ENCODE measurements at regions not wholly inside any gene's neighbourhood (a gene's known extent, or its start where the extent isn't known, plus 50 kb on each side); places are given as distances from the start of the nearest gene placed in this dataset.
A peak's percentile ranks its signal among the peaks of the same experiment; 100 is the strongest.

DNA sequence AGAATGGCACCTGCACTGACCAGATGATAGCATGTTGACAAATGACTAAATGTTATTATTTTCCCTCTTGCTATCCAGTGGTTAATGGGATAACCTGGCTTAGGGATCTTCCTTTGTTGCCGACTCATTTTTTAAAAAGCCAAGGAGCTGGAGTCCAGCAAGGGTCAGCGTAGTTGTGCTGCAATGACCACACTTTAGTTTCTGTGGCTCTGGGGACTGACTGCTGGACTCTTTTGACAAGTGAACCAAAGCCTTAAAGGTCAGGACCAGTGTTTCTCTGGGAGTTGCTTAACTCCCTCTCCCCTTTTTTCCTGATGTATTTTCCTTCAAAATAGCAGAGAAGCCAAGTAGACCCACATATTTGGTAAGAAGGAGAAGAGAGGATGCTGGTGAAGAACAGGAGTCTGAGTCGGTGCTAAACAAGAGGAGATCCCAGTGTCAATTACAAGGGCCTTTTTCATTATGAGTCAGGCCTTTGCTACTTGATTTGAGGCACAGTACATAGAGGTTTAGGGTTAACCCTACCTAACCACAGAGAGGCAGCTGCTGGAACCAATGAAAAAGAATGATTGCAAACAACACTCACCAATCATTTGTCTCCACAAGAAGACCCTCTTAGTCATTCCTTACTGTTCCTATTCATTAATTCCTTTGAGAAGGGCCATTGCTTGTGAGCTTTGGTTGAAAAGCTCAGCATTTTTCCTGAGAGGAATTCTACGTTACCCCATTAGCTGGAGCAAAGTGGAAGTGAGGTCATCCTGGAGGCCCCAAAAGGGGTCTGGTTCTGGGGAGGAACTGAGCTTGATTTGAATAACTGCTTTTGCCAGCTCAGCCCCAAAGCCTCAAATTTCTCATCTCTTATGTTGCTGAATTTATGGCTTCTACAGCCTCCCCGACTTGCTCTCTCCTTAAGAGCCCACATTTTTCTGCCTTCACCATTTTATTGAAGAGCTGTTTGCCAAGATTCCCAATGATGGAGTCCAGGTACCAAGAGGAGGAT is 137.6 kb upstream of the HNMT start:
- peak; percentile 44 for DNase-seq

DNA sequence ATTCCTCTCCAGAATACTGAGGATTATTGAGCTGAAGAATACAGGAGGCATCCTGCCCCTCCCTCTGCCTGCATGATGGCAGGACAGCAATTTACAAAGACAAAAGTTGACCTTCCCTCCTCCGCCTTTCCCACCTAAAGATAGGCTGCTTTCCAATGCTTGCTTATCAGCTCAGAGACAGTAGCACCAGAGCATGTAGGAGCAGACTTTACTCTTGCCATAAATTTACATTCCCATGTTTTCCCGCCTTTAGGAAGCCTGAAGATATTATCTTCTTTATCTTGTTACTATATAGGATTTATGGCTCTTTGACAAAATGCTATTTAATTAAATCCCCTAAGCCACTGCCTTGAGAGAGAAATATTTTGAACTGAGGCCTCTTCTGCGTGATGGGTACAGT is 135.6 kb upstream of the HNMT start:
- no peak for DNase-seq

- no peak for DNase-seq
Measured at GRCh38 chr2:137829251-137829650, 135.0 kb upstream of the HNMT start.

DNA sequence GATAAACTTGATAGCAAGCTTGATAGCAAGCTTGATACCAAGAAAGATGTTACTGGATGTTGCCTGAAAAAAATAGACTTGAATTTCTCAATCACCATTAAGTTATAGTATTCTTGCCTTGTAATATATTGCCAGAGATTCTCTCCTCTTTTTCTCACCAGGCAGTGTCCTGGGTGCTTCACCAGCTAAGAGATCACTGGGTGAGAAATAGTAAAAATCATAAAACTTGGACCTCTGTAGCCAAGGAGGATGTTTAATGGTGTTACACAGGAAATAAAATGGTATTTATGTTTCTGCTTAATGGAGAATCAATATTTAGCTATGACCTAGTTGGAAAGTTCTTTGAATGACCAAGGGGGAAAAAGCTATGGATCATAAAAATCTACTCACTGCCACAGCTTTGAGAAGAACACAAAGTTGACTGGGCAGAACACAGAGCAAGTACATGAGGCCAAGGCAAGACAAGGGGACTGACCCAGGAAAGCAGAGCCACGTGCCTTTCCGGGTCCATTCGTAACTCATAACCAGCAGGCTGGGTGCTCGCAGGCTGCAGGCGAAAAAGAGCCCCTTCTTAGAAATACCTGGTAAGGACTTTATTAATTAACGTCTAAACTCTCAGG is 129.4 kb upstream of the HNMT start:
- DNase-seq, result no peak

DNA sequence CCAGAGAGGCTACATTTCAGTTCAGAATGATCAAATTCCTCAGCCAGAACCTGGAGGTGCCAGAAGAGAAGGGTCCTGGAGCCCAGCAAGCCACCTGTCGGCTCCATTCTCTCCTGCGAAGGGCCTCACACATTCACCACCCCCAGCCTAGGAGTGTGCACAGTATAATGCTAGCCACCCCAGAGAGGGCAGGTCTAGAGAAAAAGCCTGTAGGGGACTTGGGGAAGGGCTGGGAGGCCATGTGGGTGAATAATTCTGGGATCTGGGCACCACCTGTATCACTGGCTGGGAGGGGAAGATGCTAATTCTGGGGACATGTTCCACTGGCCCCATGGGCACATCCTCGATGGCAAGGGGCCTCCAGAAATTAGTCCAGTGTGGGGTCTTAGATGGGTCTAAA is 127.6 kb upstream of the HNMT start:
- DNase-seq, result no peak

- DNase-seq, result no peak
Measured at GRCh38 chr2:137837830-137838229, 126.4 kb upstream of the HNMT start.

DNA sequence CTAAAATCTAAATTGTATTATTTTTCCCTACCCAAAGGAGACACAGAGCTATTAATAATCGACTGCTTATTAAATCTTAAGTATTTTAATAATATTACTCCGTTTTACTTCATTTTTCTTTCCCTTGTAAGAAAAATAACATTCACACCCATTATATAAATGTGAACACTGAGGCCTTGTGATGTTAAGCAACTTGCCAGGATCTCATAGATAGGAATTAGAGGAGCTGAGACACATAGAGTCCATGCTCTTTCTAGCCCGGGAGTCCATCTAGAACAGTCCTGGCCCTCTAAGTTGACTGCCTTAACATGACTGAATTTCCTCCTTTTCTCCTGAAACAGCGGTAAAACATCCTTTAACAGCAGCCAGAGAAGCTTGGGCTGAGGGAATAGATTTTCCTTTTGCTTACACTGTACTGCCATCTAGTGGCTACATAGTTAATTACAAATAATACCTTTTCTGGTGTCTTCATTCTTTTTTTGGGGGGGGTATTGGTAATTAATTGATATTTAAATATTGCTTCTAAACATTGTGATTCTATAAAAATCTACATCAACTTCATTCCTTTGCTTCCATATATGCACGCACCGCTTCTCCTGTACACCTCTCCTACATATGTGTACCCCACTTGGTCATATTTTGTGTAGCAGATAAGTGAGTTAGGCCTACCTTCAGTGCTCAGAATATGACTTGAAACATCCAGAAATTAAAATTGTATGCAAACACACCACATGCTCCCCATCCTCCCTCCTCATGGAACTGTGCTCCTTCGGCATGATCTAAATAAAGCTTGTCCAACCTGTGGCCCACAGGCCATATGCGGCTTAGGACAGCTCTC is 125.8 kb upstream of the HNMT start:
- DNase-seq, result peak; percentile 40

GRCh38 chr2:137842430-137842829 is 121.8 kb upstream of the HNMT start:
- no peak for DNase-seq

GRCh38 chr2:137842952-137843351 is 121.3 kb upstream of the HNMT start:
- DNase-seq, result no peak

DNA sequence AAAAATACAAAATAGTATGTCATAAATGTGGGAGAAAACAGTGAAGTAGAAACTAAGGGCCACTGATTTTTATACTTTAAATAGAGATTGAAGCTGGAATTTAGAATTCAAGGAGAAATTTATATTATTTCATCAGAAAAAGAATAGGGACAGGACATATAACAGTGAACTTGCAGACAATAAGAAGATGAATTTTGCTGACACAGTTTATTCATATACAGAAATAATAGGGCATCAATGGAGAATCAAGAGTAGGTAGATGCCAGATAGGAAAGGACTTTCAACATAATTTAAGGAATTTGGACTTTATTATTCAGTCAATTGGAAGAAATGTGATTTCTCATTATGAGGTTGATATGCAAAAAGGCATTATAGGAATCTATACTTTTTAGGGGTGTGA is 118.9 kb upstream of the HNMT start:
- DNase-seq, result no peak

GRCh38 chr2:137846993-137847392 is 117.3 kb upstream of the HNMT start:
- no peak for DNase-seq

GRCh38 chr2:137847443-137847842 is 116.8 kb upstream of the HNMT start:
- DNase-seq, result no peak

GRCh38 chr2:137857881-137858280 is 106.4 kb upstream of the HNMT start:
- DNase-seq, result no peak

DNA sequence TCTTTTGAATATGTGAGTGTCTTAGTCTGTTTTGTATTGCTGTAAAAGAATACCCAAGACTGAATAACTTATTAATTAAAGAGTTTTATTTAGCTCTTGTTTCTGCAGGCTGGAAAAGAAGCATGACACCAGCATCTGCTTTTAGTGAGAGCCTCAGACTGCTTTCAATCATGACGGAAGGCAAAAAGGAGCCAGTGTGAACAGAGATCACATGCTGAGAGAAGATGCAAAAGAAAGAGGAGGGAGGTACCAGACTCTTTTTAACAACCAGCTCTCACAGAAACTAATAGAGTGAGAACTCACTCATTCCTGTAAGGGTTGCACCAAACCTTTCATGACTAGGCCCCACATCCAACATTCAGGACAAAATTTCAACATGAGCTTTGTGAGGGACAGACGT is 101.6 kb upstream of the HNMT start:
- no peak for DNase-seq

DNA sequence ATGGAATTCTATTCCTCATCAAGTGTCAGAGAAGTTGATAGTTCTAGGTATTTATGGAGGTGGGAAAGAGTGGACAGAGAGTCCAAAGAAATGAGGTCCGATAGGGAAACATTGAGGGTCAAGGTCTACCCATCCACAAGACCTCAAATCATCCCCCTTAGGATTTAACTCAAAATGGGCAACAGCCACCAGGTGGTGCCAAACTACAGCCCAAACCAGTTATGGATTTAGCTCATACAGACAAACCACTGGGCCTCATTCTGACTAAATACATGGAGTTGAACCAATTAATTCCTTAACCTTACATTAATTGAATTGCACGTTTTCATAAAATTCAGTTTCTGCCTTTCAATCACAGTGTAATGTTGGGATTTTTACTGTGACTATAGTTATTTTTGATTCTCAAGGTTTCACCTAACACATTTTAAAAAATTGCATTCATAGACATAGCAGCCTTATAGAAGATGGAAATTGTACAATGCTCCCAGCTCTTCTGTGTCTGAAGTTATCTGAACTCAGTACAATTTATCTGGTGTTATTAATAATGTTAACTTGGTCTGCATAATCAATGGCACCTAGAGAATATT is 98.2 kb upstream of the HNMT start:
- DNase-seq, result peak; percentile 56

DNA sequence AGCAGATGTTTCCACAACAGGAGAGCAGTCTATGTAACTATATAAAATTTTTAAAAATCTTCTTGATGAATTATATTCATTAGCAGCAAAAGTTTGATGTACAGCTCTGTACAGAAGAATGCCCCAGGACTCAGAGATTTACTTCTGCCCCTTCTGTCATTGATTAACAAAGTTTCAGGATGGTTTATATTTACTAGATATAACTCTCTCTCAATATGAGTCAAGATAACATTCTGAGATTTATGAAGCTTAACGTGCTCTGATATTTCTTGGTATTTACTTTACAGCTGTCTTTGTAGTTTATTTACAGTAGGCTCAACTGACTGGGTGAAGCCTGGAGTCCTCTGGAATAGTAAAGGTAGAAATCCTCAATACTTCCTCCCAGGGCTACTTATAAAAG is 93.6 kb upstream of the HNMT start:
- DNase-seq, result no peak

- no peak for DNase-seq
Measured at GRCh38 chr2:137872577-137872976, 91.7 kb upstream of the HNMT start.

DNA sequence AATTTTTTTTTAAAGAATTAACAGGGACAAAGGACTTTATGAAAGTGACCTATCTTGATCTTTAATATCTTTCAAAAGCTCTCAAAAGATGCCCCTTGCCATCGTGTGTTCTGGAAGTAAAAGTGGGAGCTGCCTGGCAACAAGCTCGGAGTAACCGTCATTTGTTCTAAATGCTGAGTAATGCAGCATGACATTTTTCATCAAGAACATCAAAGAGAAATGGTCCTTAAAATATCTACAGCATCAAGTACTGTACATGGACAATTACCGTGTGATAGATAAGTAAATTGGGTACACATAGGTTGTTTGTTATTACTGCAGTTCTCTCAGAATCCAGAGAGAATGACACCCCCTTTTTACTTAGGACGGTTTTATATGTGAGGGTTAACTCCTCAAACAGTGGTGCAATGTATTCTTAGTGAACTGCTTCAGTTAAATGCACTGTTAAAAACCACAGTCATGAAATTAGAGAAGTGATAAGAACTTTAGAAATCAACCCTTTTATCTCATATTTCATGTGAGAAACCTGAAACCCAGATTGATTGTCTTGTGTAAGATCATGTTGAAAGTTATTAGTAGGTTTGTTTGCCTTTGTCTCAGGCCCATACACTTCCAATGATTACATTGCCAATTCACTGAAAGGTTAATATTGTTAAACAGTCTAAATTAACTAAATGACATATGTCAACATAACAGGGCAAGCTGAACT is 90.6 kb upstream of the HNMT start:
- DNase-seq, result no peak

DNA sequence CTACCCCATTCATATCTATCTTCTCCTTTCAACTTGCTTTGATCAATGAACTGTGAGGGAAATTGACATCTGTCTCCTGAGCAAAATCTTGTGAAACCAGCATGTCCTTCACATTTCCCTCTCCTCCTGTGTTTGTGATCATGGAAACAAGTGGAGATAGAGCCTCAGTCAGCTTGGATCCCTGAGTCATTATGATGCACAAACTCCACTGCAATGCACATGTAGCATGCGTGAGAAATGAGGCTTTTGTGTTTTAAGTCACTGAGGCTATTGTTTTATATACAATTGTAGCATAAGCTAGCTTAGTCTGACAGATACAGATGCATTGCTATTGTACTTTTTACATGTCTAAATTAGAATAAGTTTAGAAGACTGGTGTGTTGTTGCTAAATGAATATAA is 85.2 kb upstream of the HNMT start:
- no peak for DNase-seq

DNA sequence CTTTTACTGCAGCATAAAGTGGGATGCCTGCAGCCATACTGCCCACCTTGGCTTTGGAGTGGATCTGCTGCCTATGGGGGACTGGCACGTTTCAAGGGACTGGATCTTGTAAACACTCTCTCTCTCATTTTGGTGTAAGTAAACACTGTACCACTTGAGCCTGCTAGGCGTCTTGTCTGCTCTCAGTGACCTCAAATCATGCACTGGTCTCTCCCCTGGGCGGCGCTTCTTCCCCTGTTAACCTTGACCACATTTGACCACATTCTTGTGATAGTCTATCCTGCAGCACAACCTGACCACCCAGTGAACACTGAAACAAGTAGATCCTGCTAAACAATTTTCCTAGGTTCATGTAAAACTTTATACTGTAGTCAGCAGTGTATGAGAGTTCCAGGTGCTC is 82.6 kb upstream of the HNMT start:
- DNase-seq, result no peak

- DNase-seq, result no peak
Measured at GRCh38 chr2:137886083-137886831, 78.0 kb upstream of the HNMT start.

DNA sequence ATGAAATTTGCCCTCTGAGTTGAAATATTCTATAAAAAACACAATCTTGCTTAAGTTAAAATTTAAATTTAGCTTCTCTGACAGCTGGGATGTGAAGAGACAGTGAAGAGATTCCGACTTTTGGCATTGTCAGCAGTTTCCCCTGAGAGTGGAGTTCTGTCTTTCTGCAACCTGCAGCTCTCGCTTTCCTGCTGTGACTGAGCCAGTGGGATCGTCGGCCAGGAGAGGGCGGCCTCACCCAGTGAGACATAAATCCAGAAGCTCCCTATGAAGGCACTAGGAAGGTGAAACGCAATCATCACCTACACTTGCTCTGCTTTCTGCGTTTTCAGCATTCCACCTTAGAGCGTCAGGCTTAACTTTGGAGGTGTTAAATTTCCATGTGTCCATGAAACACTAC is 75.4 kb upstream of the HNMT start:
- no peak for DNase-seq

Measured in activated CD4-positive, alpha-beta T cell treated with anti-CD3 and anti-CD28 coated beads, Interleukin-2, Interleukin-6, amounts not matched to agents 100 ng/mL and 50 ng/mL, durations not matched to agents 16 hours and 8 hours (primary cell).